ENCODE measurements at regions not wholly inside any gene's neighbourhood (a gene's known extent, or its start where the extent isn't known, plus 50 kb on each side); places are given as distances from the start of the nearest gene placed in this dataset.

- Histone ChIP-seq H3K27ac (ENCODE audit: low read depth, low read length) (no peak overlapping the region), H3K4me3 (ENCODE audit: low read depth, low read length) (no peak overlapping the region), H3K9me3 (ENCODE audit: control insufficient read depth, insufficient read depth, low read length) (no peaks in the 10 kb centered on the region), H3K27me3 (ENCODE audit: control insufficient read depth, insufficient read depth, low read length) (no peaks in the 10 kb centered on the region)
- ChIA-PET CTCF (interaction anchor here (0.6 kb wide), 1 partner anchor 35 kb away, joined by 3 read pairs; no protein-coding TSS in a partner anchor), POLR2A (no interaction called here)
- TF ChIP-seq CTCF (IDR thresholded peaks at IDR 0.05; ENCODE audit: low read depth, low read length): no peak
- no peak for DNase-seq (ENCODE audit: low read depth, low spot score)
These were observed 53.0 kb upstream of the ADORA3 start for GRCh38 chr1:111556325-111557037.

- DNase-seq (ENCODE audit: low read depth, low spot score): peak; percentile 67
- ChIA-PET CTCF (interaction anchor here (0.7 to 1.1 kb wide), 2 partner anchors 11 to 156 kb away, joined by 3 read pairs; no protein-coding TSS in a partner anchor), POLR2A (interaction anchor here (1.4 kb wide), 1 partner anchor 60 kb away, joined by 8 read pairs; the partner anchor contains the start of gene RAP1A)
- H3K27me3 ChIP-seq (ENCODE audit: control insufficient read depth, insufficient read depth, low read length): no peaks in the 10 kb centered on the region
- TF ChIP-seq CTCF (IDR thresholded peaks at IDR 0.05; ENCODE audit: low read depth, low read length): no peak
- peak overlapping the region; percentile 77 for H3K27ac ChIP-seq (ENCODE audit: low read depth, low read length)
- no peak overlapping the region for H3K4me3 ChIP-seq (ENCODE audit: low read depth, low read length)
- no peaks in the 10 kb centered on the region for H3K9me3 ChIP-seq (ENCODE audit: control insufficient read depth, insufficient read depth, low read length)
These were observed 56.4 kb upstream of the ADORA3 start for GRCh38 chr1:111559736-111560279.

GRCh38 chr1:111561328-111561727, 57.9 kb upstream of the ADORA3 start:
- POLR2A ChIA-PET: interaction anchor here (0.6 kb wide), 1 partner anchor 32 kb away, joined by 5 read pairs; no protein-coding TSS in a partner anchor
- no peak for DNase-seq (ENCODE audit: low read depth, low spot score)
- TF ChIP-seq CTCF (IDR thresholded peaks at IDR 0.05; ENCODE audit: low read depth, low read length): no peak

GRCh38 chr1:111563619-111564018, 56.0 kb upstream of the RAP1A start:
- TF ChIP-seq CTCF (IDR thresholded peaks at IDR 0.05; ENCODE audit: low read depth, low read length): no peak
- H3K27ac ChIP-seq (ENCODE audit: low read depth, low read length): peak overlapping the region; percentile 47
- ChIA-PET CTCF (interaction anchor here (0.8 to 2.2 kb wide), 3 partner anchors 8 to 82 kb away, joined by 3 to 11 read pairs (median 4); no protein-coding TSS in a partner anchor), POLR2A (interaction anchor here (0.7 to 1.4 kb wide), 4 partner anchors 8 to 56 kb away, joined by 4 to 6 read pairs (median 6); no protein-coding TSS in a partner anchor)
- H3K4me3 ChIP-seq (ENCODE audit: low read depth, low read length): no peak overlapping the region
- H3K27me3 ChIP-seq (ENCODE audit: control insufficient read depth, insufficient read depth, low read length): no peaks in the 10 kb centered on the region
- peak; percentile 42 for DNase-seq (ENCODE audit: low read depth, low spot score)
- no peaks in the 10 kb centered on the region for H3K9me3 ChIP-seq (ENCODE audit: control insufficient read depth, insufficient read depth, low read length)

More at GRCh38 chr1:111561328-111561727, 57.9 kb upstream of the ADORA3 start:
- H3K4me3 ChIP-seq (ENCODE audit: low read depth, low read length): no peak overlapping the region
- H3K27ac ChIP-seq (ENCODE audit: low read depth, low read length): no peak overlapping the region
- CTCF ChIA-PET: interaction anchor here (0.6 kb wide), 1 partner anchor 1060 kb away, joined by 5 read pairs; no protein-coding TSS in a partner anchor
- no peaks in the 10 kb centered on the region for H3K27me3 ChIP-seq (ENCODE audit: control insufficient read depth, insufficient read depth, low read length)
- no peaks in the 10 kb centered on the region for H3K9me3 ChIP-seq (ENCODE audit: control insufficient read depth, insufficient read depth, low read length)

- H3K27ac ChIP-seq (ENCODE audit: low read depth, low read length): peak overlapping the region; percentile 31
- ChIA-PET POLR2A (no interaction called here), CTCF (interaction anchor here (0.7 kb wide), 1 partner anchor 57 kb away, joined by 3 read pairs; no protein-coding TSS in a partner anchor)
These were observed 54.5 kb upstream of the RAP1A start for GRCh38 chr1:111565079-111565478.

More at GRCh38 chr1:111565079-111565478, 54.5 kb upstream of the RAP1A start:
- DNase-seq (ENCODE audit: low read depth, low spot score): peak; percentile 74
- H3K9me3 ChIP-seq (ENCODE audit: control insufficient read depth, insufficient read depth, low read length): no peaks in the 10 kb centered on the region
- H3K4me3 ChIP-seq (ENCODE audit: low read depth, low read length): no peak overlapping the region
- no peak for TF ChIP-seq CTCF (IDR thresholded peaks at IDR 0.05; ENCODE audit: low read depth, low read length)
- no peaks in the 10 kb centered on the region for H3K27me3 ChIP-seq (ENCODE audit: control insufficient read depth, insufficient read depth, low read length)

Data from AG04450 (cell line).